NCI-H748 (cell line): ENCODE measurements at regions not wholly inside any gene's neighbourhood (a gene's known extent, or its start where the extent isn't known, plus 50 kb on each side); places are given as distances from the start of the nearest gene placed in this dataset.
"Not testable (repeated sequence)": the region's sequence is repeated elsewhere in the genome, so short reads cannot be mapped to it uniquely, and the experiment has no call there.

Source experiments
- DNase-seq: peaks from one replicate; lab custom pipeline; 2025; ENCODE audit not compliant: unreplicated experiment; lab: John Stamatoyannopoulos, UW

- DNase-seq, result no peak
Observed at GRCh38 chr1:168490306-168490705, 53.5 kb downstream of the XCL2 start.

DNA sequence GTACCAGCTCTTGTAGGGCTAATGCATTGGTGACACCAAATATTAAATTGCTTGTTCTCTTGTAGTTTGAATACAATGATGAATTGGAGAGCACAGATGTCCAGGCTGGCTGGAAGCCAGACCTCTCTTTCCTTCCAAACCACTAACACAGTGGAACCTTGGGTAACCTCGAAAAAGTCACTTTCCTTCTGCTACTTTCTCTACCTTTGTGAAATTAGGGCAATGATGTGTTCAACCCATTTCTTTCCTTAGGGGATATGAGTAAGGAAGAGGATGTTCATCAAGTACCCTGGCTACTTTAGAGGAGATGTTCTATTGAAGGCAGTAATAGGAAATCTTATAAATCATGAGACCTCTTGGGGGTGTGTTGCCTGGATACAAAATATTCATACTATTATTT lies 55.7 kb downstream of the XCL2 start:
- DNase-seq, result peak; percentile 53

DNA sequence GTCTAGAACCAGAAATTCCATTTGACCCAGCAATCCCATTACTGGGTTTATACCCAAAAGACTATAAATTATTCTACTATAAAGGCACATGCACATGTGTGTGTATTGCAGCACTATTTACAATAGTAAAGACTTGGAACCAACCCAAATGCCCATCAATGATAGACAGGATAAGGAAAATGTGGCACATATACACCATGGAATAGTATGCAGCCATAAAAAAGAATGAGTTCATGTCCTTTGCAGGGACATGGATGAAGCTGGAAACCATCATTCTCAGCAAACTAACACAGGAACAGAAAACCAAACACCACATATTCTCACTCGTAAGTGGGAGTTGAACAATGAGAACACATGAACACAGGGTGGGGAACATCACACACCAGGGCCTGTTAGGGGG lies 57.0 kb downstream of the XCL2 start:
- DNase-seq, result not testable (repeated sequence)

- DNase-seq, result no peak
Observed at GRCh38 chr1:168485048-168485447, 58.7 kb downstream of the XCL2 start.

DNA sequence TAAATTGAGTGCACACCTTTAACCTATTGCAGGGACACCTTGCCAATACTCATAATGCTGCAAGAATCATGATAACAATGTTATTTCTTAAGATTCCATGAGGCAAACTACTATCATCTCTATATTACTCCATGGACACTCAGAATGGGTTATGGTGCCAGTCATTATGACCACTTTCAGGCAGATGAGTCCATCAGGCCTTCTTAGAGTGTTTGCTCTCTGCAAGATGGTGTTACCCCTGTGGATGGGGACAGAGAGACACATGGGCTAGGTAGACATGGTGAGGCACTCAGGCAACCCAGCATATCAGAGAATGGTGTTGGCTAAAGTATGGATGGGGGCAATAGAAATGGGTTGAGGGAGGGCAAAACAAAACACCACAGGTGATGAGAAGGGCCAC lies 59.7 kb downstream of the XCL2 start:
- no peak for DNase-seq

DNA sequence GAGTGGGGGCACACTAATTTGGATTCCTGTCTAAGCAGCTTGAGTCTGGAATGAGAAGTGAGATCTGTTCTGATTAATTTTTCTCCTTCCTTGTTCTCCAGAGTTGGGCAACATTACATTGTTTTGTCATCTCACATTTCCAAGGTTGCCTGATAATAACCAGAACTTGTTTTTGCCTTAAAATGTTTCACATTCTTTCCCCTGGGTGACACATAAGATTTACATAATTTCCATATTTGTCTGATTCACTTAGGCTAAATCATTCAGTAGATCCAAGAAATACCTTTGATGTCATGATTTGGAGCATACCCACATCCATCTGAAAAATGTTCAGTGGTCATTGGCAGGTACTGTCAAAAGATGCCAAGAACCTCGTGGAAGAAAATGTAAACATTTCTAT lies 60.3 kb downstream of the XCL2 start:
- no peak for DNase-seq

- no peak for DNase-seq
Observed at GRCh38 chr1:168482106-168482505, 61.7 kb downstream of the XCL2 start.

- DNase-seq, result no peak
Observed at GRCh38 chr1:168481586-168481985, 62.2 kb downstream of the XCL2 start.

- DNase-seq, result no peak
Observed at GRCh38 chr1:168480997-168481396, 62.8 kb downstream of the XCL2 start.

- no peak for DNase-seq
Observed at GRCh38 chr1:168477792-168478191, 66.0 kb downstream of the XCL2 start.

DNA sequence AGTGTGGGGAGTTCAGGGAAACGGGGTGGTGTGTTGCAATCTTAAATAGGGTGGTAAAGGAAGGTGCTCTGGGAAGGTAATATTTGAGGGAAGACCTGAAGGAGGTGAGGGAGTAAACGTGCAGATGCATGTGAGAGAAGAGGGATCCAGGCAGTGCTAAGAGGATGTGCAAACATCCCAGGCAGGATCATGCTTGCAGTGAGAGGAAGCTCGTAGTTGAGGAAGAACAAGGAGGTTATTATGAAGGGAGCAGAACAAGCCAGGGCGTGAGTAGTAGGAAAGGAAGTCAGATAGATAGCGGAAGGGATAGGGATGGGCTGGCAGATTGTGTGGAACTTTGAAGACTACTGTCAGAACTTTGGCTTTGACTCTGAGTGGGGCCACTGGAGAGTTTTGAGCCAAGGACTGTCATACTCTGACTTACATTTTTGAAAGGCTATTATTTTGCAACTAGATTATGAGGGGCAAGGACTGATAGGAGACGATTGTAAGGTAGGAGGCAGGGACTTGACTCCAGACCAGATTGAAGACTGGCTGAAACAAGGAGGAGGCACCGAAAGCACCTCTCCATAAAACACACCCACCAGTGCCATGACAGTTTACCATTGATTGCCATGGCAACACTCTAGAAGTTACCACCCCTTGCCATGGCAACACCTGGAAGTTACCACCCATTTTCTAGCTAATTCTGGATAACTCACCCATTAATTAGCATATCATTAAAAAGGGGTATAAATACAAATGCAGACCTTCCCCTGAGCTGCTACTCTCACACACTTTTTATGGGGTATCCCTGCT lies 67.0 kb downstream of the XCL2 start:
- peak; percentile 21 for DNase-seq

- no peak for DNase-seq
Observed at GRCh38 chr1:168474322-168474721, 69.5 kb downstream of the XCL2 start.

DNA sequence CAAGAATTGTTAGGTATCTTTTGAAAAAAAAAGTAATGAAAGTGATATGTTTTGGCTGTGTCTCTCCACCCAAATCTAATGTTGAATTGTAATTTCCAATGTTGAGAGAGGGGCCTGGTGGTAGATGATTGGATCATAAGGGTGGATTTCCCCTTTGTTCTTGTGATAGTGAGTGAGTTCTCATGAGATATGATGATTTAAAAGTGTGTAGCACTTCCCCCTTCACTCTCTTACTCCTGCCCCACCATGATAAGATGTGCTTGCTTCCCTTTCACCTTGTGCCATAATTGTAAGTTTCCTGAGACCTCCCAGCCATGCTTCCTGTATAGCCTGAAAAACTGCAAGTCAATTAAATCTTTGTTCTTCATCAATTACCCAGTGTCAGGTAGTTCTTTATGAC lies 70.7 kb downstream of the XCL2 start:
- no peak for DNase-seq

- DNase-seq, result peak; percentile 31
Observed at GRCh38 chr1:168472223-168472622, 71.6 kb downstream of the XCL2 start.

DNA sequence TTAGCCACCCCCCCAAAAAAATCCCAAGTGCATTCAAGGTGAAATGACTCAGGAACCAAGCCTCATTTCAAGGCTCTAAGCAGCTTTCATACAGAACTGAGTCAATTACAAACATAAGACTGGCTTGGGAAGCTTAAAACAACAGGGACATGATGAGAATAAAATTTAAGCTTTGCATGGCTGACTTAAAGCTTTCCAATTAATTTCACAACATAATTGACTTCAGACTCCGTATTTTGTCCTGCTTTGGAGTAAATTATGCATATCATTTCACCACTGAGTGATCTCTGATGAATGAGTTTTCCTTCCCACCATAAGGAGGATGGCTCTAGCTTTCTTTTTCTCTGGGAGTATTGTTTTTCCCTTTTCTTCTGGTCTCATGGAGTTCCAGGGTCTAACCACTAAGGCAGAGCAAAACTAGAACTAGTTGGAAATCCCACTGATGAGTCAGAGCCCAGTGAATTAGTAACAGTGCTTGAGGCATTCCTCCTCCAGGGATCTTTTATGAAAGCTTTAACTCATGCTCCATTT lies 72.8 kb downstream of the XCL2 start:
- DNase-seq, result peak; percentile 13

DNA sequence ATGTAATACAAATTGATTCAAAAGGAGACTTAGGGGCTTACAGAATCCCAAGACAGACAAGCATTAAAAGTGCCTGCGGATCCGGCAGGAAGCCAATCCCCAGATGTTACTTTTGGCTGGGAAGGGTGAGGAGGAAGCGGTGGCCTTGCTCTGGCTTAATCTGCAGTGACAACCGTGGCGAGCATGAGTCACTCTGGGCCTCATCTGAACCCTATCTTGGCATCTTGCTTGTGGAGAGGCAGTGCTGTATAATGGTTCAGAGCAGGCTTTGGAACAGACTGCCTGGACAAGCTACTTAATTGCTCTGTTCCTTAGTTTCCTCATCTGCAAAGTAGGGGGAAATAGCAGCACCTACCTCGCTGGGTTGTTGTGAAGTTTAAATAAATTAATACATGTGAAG lies 74.1 kb downstream of the XCL2 start:
- DNase-seq, result no peak

DNA sequence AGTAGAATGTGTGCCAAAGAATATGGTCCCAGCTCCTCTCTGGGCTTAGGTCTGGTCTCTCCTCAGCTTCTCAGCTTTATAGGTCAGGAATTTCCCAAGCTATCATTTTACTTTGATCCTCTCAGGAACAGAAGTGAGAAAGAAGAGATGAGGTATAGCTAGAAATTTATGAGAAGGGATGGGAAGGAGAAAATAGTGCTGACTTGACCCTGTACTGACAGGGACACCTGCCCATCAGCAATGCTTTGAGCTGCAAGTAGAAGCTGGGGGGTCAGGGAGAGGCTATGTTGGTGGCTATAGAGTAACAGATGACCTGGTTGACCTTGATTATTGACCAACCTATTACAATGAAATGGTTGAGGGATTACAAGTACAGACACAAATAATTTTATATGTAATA lies 75.0 kb downstream of the XCL2 start:
- no peak for DNase-seq

DNA sequence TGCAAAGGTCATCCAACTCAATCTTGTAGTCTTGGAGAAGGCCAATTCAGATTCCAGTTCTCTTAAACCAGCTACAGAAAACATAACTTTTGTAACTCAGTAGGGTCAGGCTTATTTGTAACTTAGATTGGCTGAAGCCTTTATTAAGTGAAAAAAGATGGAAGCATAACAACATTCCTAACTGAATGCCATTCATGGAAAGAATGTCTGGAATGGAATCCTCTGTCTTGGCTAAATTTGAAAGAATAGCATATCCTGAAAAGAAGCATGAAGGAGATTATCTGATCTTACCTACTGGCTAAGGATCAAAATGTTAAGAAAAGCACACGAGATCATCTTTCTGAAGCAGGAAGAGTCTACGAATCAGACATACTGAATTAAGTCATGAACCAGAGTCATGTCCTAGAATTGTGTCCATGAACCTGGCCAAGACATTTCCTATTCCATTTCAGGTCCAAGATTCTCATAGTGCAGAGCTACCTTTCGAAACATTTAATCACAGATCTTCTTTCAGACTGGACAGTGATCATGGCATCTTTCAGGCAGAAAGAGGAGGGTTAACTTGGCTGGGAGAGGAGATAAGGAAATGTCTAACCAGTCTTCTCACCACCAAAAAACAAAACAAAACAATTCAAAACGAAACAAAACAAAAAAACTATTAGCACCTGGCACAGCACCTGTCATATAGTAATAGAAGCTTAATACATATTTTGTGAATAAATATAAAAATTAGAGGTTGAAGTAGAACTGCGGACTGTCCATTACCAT lies 75.6 kb downstream of the XCL2 start:
- DNase-seq, result no peak

DNA sequence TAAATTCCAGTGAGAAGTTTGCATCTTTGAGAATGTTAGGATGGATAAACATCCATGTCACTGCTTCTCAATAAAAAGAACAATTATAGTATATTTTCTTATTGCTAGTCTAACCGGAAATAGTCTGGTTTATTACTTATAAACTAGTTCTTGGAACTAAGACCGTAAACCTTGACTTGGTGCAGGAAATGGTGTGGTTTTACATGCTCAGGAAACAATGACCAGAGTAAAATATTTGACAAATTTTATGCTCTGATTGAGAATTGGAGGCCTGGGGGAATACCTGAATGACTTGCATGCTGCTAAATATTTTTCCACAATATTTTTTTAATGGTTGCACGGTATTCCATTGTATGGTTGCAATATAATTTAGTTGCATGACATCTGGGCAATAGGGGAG lies 76.3 kb downstream of the XCL2 start:
- DNase-seq, result no peak

GRCh38 chr1:168466714-168467131 lies 77.1 kb downstream of the XCL2 start:
- DNase-seq, result no peak

- DNase-seq, result peak; percentile 94
Observed at GRCh38 chr1:168466092-168466713, 77.6 kb downstream of the XCL2 start.

DNA sequence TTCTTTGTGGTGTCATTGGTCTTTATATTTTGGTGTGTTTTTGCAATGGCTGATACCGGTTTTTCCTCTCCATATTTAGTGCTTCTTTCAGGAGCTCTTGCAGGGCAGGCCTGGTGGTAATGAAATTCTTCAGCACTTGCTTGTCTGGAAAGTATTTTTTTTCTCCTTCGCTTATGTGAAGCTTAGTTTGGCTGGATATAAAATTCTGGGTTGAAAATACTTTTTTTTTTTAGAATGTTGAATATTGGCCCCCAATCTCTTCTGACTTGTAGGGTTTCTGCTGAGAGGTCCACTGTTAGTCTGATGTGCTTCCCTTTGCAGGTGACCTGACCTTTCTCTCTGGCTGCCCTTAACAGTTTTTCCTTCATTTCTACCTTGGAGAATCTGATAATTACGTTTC lies 82.7 kb downstream of the XCL2 start:
- not testable (repeated sequence) for DNase-seq
